Uterus (tissue), 2 donors: ENCODE measurements at regions not wholly inside any gene's neighbourhood (a gene's known extent, or its start where the extent isn't known, plus 50 kb on each side); places are given as distances from the start of the nearest gene placed in this dataset.

Experiments
- CTCF ChIP-seq, 4 experiments: fragments of 200-600 bp in 2 of 4; fragments of 450-650 bp in 2 of 4; sonication (generic) in 2 of 4; IDR thresholded peaks; one replicate each; pipeline ENCODE4 v1.5.1; 2016 to 2019; ENCODE audit warnings: antibody characterized with exemption in 4 of 4, mild to moderate bottlenecking in 2 of 4, moderate library complexity in 1 of 4
- POLR2A ChIP-seq, 2 donors: fragments of 450-650 bp; IDR thresholded peaks; one replicate each; pipeline ENCODE4 v1.6.1; 2016; ENCODE audit warnings: antibody characterized with exemption in 2 of 2, mild to moderate bottlenecking in 1 of 2, moderate library complexity in 1 of 2

- TF ChIP-seq POLR2A (IDR thresholded peaks at IDR 0.05) (no peak), CTCF (IDR thresholded peaks at IDR 0.05) (no peak)
These were observed 267.5 kb downstream of the PDCD6IP start for GRCh38 chr3:34065901-34066300.
